NCI-H1436 (cell line): ENCODE measurements at regions not wholly inside any gene's neighbourhood (a gene's known extent, or its start where the extent isn't known, plus 50 kb on each side); places are given as distances from the start of the nearest gene placed in this dataset.
"Not testable (repeated sequence)": the region's sequence is repeated elsewhere in the genome, so short reads cannot be mapped to it uniquely, and the experiment has no call there.

ENCODE experiments used
- DNase-seq: peaks from one replicate; lab custom pipeline; 2025; lab: John Stamatoyannopoulos, UW

GRCh38 chr16:66242672-66243071 lies 123.8 kb upstream of the CDH5 start:
- DNase-seq, result no peak

- DNase-seq, result not testable (repeated sequence)
Measured at GRCh38 chr16:66242206-66242605, 124.3 kb upstream of the CDH5 start.

- no peak for DNase-seq
Measured at GRCh38 chr16:66240631-66241395, 125.7 kb upstream of the CDH5 start.

GRCh38 chr16:66240088-66240487 lies 126.4 kb upstream of the CDH5 start:
- DNase-seq, result no peak

GRCh38 chr16:66238696-66239095 lies 127.8 kb upstream of the CDH5 start:
- DNase-seq, result no peak

GRCh38 chr16:66236301-66236700 lies 130.2 kb upstream of the CDH5 start:
- no peak for DNase-seq

- DNase-seq, result no peak
Measured at GRCh38 chr16:66231452-66232160, 134.9 kb upstream of the CDH5 start.

- no peak for DNase-seq
Measured at GRCh38 chr16:66229651-66230050, 136.8 kb upstream of the CDH5 start.

GRCh38 chr16:66228792-66229191 lies 137.7 kb upstream of the CDH5 start:
- DNase-seq, result no peak

GRCh38 chr16:66227766-66228530 lies 138.5 kb upstream of the CDH5 start:
- DNase-seq, result no peak

GRCh38 chr16:66226762-66227161 lies 139.7 kb upstream of the CDH5 start:
- no peak for DNase-seq

- DNase-seq, result no peak
Measured at GRCh38 chr16:66225696-66226095, 140.8 kb upstream of the CDH5 start.

- no peak for DNase-seq
Measured at GRCh38 chr16:66224626-66225025, 141.9 kb upstream of the CDH5 start.

GRCh38 chr16:66224186-66224585 lies 142.3 kb upstream of the CDH5 start:
- no peak for DNase-seq

GRCh38 chr16:66223176-66223780 lies 143.2 kb upstream of the CDH5 start:
- DNase-seq, result no peak

- no peak for DNase-seq
Measured at GRCh38 chr16:66222756-66223155, 143.7 kb upstream of the CDH5 start.

- no peak for DNase-seq
Measured at GRCh38 chr16:66220702-66221101, 145.8 kb upstream of the CDH5 start.

GRCh38 chr16:66219491-66219890 lies 147.0 kb upstream of the CDH5 start:
- DNase-seq, result no peak

GRCh38 chr16:66212428-66212827 lies 154.1 kb upstream of the CDH5 start:
- no peak for DNase-seq

GRCh38 chr16:66211651-66212050 lies 154.8 kb upstream of the CDH5 start:
- DNase-seq, result no peak

- DNase-seq, result no peak
Measured at GRCh38 chr16:66207883-66208265, 158.6 kb upstream of the CDH5 start.

GRCh38 chr16:66207139-66207882 lies 159.2 kb upstream of the CDH5 start:
- no peak for DNase-seq
